GF-D8 (cell line): ENCODE measurements at regions not wholly inside any gene's neighbourhood (a gene's known extent, or its start where the extent isn't known, plus 50 kb on each side); places are given as distances from the start of the nearest gene placed in this dataset.

Experiments
- DNase-seq: peaks from one replicate; lab custom pipeline; 2025; lab: John Stamatoyannopoulos, UW

DNA sequence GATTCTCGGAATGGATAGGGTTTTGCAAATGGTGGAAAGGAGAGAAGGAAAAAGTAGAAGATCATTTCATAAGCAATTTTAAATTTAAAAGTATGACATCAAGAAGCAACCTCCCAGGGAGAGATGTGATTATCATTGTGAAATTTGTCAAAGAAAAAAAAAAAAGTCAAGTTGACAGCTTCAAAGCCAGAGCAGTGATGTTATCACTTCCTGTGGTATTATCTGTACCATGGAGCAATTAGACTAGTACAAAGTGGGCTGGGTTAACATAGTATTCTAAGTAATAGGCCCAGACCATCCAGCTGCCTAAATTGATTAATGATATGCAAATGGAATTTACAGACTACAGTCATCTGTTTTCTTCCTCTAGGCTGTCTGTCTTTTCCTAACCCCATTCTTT, 84.0 kb upstream of the NPY start:
- no peak for DNase-seq

DNA sequence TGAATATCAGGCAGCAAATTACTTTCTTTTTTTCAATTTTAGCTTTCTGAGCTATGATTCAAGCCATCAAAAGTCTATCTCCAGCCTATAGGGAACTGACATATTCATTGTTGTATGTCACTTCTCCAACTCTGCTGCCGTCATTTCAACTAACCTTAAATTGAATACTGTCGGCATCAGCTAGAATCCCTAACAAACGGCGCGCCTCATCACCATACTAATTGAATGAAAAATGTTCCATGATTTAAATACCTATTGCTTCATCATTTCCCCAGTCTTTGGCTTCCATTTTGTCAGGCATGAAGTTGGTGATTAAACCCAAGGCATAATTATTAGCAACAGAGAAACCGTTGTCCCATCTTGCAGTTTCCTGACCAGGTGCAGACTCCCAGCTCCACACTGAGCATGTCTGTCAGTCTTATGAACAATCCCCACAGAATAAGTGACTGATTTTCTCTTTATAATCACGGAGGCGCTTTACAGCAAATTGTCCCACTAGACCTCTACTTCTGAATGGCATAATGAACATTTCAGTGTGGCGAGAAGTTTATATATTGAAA, 83.5 kb upstream of the NPY start:
- DNase-seq = no peak

DNA sequence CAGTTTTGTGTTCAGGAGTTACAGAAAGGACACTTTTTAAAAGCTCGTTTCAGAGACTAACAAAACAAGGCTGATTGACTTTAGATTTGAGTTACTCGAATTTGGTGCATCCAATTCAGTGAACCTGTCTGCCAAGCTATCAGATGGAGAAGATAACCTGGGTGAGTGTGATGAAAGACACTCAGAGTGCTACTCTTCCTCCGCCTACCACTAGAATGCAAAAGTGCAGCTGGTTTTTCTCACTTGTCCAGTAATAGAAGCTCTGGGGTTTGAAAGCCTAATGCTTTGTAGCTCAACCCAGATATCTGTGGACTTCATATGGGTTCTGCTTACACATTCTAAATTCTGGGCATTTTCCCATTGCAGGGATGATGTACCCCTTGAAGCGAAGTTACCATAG, 82.8 kb upstream of the NPY start:
- no peak for DNase-seq

DNA sequence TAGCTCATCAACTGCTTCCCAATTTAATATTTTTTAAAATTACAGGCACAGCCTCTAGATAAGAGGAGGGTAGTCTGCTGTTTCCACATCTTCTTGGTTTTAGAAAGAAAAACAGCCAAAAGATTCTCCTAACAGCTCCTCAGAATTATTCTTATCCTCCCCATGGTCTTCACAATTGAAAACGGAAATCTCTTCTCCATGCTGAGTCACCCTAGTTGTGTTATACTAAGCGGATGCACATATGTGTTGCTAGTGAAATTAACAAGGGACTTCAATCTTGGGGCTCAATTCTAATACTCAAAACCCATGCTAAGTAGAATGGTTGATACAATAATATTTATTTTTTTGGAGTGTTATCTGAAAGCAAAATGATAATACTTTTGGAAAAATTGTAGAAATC, 71.9 kb upstream of the NPY start:
- no peak for DNase-seq

DNA sequence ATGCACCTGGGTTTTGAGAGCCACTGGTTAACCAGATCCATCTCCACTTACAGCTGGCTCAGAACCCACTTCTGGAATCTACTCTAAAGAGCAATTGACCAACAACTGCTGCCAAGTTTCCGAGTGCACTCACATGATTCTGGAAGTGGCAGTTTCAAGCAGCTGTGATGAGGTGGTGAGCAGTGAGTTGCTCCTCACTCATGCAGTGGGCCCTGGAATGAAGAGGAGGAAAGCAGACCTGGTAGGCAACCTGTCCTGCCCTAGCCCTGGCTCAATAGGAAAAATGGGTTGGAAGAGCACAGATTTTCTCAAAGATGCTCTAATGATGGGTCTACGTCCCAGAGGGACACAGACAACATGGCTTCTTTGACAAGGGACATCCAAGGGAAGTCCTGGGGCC, 70.7 kb upstream of the NPY start:
- DNase-seq = no peak

DNA sequence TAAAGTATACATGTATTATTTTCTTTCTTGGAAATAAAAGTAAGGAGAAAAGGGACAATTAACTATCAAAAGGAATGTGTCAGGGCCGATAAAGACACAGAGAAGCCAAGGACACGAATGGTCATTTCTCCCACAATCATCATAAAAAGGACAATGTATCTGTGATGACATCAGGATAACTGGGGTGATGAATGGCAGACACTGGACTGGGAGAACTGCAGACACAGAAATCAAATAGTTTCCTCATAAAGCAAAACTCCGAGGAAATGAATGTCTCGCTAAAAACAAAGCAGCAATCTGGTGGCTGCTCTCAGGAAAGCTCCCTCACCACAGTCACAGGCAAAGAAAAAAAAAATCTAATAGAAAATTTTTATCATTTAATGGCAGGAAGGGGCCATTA, 69.3 kb upstream of the NPY start:
- DNase-seq = no peak

DNA sequence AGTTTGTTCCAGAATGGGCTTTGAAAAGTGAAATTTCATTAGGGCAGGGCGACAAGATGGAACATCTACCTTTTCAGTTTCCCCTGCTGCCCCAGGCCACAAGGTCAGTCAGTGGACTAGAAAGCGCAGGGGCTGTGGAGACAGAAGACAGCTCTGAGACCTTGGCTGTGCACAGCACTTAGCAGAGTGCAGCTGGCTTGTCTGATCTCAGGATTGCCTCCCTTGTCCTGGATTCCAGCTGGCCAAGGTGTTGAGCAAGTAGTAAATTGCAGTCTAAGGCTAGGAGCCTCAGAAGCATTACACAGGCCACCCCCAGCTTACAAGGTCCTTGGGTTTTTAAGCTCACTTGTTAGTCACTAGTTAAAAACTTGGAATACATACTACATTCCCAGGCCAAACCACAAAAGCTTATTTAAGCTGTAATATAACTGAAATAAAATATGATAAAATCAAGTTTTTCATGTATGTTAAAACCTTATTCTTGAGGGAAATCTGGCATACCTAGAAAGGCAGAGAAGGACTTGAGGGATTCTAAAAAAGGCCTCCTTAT, 67.3 kb upstream of the NPY start:
- DNase-seq = no peak

DNA sequence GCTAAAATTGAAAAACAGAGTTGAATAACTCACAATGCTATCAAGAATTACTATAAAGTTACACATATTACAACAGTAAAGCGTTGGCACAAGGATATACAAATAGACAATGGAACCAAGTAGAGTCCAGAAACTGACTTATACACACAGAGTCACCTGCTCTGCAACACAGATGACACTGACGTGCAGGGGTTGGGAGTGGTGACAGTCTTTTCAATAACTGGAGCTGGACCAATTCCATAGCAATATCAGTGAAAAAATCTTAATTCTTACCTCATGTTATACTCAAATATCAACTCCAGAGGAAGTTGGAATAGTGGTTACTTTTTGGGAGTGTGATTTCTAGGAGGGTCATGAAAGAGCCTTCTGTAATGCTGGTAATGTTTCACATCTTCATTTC, 62.5 kb upstream of the NPY start:
- DNase-seq = no peak

DNA sequence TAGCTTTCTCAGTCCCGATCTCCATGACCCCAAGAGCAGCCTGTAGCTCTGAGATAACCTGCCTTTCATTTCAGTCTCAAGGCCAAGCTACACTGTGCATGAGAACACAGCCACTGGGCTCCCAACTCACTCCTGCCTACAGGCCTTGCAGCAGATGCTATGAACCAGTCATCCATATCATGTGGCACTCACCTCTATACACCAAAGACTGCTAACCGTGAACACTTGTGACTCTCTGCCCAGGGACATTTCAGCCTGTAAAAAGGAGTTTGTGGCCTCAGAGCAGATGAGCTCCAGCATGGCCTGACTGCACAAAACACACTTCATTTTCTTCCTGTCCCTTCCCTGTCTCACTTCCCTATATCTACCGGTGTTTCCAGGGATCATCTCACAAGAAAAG, 56.9 kb upstream of the NPY start:
- no peak for DNase-seq

DNA sequence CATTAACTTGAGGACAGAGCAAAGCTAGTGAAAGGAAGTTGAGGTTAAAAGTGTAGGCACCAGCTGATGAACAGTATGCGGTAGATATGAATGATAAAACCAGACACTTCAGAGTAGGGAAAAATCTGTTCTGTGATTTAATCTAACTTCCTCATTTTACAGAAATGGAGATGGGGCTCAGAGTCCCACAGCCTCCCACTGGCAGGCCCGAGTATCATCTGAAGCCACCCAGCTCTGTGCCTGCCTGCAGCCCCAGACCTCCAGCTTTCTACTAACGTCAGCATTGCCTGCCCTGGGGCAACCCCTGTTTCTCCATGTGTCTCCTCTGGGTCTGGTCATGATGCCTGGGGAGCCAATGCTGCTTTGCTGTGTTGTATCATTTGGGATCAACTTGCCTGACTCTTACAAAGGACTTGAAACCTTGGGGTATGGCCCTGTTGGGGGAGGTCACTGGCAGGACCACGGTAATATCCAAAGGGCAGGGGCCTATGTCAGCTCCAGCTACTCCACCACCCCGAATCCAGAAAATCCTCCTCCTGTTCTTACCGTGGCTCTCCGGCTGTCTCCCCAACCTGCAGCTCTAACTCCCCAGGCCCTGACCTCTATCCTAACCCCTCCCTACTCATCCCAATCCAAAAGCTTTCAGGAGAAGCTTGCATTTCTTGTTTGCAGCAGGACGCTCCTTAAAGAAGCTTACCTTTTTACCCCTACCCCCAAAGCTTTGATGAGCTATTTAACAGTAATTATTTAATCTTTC, 56.2 kb upstream of the NPY start:
- DNase-seq = peak; percentile 75

DNA sequence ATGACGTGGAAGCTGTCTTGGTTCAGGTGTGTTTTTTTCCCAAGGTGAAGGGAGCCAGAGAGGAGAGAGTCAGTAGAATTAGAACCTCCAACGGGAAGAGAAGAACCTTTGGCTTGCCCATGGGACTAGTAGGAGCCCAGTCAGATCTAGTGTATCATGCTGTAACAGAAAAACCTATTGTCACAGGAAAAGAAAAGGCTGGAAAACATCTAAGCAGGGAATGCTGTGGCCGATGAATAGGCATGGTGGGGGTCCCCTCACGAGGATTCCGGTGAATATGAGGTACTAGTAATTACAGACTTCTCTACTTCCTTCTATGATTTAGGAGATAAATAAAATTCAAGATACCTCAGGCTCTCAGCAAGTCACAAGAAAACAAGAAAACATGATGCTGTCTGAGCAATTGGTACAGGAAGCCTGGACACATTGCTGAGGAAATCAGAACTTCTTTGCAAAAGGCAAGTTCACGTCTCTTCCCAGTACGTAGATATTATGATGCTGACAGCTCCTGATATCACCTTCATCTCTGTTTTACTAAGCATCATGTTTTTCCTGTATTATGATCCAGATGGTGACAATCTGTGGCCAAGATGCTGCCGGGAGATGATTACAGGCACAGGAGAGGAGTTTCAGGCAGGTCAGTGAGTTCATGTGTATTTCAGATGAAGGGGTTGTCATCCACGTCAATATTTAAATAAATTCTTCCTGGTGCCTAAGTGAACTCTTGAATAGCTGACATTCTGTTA, 54.3 kb upstream of the NPY start:
- DNase-seq = no peak

DNA sequence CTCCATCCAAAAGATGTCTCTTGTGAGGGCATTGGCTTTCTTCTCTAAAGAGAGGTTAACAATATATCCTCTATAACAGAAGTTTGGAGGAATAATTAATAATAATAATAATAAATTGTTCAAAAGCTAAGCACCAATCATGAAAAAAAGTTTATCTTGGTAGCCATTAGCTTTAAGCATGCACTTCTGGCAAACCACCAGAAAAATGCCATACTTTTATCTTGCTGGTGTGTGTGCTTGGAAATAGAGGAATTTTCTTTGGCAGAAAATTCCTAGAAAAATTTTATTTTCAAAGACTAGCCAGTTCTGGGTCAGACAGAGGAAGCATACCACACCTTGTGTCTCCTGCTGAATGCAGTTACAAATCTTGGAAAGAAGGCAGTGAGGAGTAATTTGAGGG, 52.5 kb upstream of the NPY start:
- no peak for DNase-seq

DNA sequence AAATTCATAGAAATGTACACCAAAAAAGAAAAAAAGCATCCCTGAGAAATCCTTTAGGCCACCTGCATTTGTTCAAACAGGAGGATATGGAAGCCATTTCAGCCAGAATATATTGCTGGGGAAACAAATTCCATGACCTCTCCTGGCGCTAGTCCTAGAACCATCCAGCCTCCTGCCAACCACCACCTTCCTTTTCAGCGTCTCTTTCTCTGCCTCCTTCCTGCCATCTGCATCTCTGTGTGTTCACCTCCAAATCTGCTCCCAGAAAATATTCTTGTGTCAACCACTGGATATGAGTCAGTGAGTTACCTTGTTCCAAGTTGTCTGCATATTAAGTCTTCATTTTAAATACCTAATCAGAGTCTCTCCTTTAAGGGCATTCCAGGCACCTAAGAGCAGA, 50.6 kb upstream of the NPY start:
- DNase-seq = no peak
